ENCODE measurements at regions not wholly inside any gene's neighbourhood (a gene's known extent, or its start where the extent isn't known, plus 50 kb on each side); places are given as distances from the start of the nearest gene placed in this dataset.
A peak's percentile ranks its signal among the peaks of the same experiment; 100 is the strongest.

- H3K4me3 ChIP-seq (ENCODE audit: low read depth, low read length): no peak overlapping the region
- no peak for TF ChIP-seq CTCF (IDR thresholded peaks at IDR 0.05; ENCODE audit: low read depth, low read length)
Observed at GRCh38 chr1:204760350-204760749, 74.8 kb upstream of the LRRN2 start.

- H3K4me3 ChIP-seq (ENCODE audit: low read depth, low read length): no peak overlapping the region
- no peak for TF ChIP-seq CTCF (IDR thresholded peaks at IDR 0.05; ENCODE audit: low read depth, low read length)
Observed at GRCh38 chr1:204760757-204761156, 75.2 kb upstream of the LRRN2 start.

GRCh38 chr1:204763773-204764427, 78.4 kb upstream of the LRRN2 start:
- no peak overlapping the region for H3K4me3 ChIP-seq (ENCODE audit: low read depth, low read length)
- TF ChIP-seq CTCF (IDR thresholded peaks at IDR 0.05; ENCODE audit: low read depth, low read length): peak; percentile 41; the same call in 1 of the 2 replicates

GRCh38 chr1:204769997-204770396, 84.5 kb upstream of the LRRN2 start:
- H3K4me3 ChIP-seq (ENCODE audit: low read depth, low read length): no peak overlapping the region
- TF ChIP-seq CTCF (IDR thresholded peaks at IDR 0.05; ENCODE audit: low read depth, low read length): no peak

GRCh38 chr1:204771358-204771757, 85.8 kb upstream of the LRRN2 start:
- TF ChIP-seq CTCF (IDR thresholded peaks at IDR 0.05; ENCODE audit: low read depth, low read length): no peak
- H3K4me3 ChIP-seq (ENCODE audit: low read depth, low read length): no peak overlapping the region

GRCh38 chr1:204773246-204773645, 87.7 kb upstream of the LRRN2 start:
- no peak for TF ChIP-seq CTCF (IDR thresholded peaks at IDR 0.05; ENCODE audit: low read depth, low read length)
- no peak overlapping the region for H3K4me3 ChIP-seq (ENCODE audit: low read depth, low read length)

- TF ChIP-seq CTCF (IDR thresholded peaks at IDR 0.05; ENCODE audit: low read depth, low read length): no peak
- no peak overlapping the region for H3K4me3 ChIP-seq (ENCODE audit: low read depth, low read length)
Observed at GRCh38 chr1:204775546-204775945, 90.0 kb upstream of the LRRN2 start.

All from WI38 (cell line).